OCI-LY1 (cell line): ENCODE measurements at regions not wholly inside any gene's neighbourhood (a gene's known extent, or its start where the extent isn't known, plus 50 kb on each side); places are given as distances from the start of the nearest gene placed in this dataset.

Source experiments
- EZH2 ChIP-seq: fragments of 200-600 bp; sonication (generic), shearing (Covaris generic); IDR thresholded peaks from 2 replicates; pipeline ENCODE4 v1.8.0; 2017; ENCODE audit warnings: borderline replicate concordance, mixed run types, mild to moderate bottlenecking, antibody characterized with exemption, low read length, moderate library complexity, mixed read lengths
- TF ChIP-seq, protein P1 (sequence below): fragments of 200-600 bp; sonication (generic), shearing (Covaris generic); IDR thresholded peaks from 2 replicates; pipeline ENCODE4 v1.5.1; 2017; ENCODE audit warnings: mild to moderate bottlenecking, antibody characterized with exemption, low read length, moderate library complexity, mixed read lengths

DNA sequence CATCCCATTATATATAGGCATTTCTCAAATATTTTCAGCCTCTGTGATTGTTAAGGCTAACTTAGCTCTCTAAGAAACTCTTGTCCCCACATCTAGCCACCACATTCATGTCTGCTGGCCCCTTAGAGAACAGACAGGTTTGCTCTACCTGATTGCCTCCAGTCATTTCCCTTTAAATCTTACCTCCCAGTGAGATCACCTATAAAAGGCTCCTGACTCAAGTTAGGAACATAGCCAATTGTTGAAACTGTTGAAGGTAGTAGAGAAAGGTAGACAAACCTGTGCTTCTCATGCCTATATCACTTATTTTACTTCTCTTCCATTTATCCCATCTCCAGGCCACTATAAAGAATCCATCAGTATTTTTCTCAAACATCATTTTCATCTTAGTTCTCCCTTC, 771.4 kb downstream of the DIAPH3 start:
- TF ChIP-seq, protein P1, sequence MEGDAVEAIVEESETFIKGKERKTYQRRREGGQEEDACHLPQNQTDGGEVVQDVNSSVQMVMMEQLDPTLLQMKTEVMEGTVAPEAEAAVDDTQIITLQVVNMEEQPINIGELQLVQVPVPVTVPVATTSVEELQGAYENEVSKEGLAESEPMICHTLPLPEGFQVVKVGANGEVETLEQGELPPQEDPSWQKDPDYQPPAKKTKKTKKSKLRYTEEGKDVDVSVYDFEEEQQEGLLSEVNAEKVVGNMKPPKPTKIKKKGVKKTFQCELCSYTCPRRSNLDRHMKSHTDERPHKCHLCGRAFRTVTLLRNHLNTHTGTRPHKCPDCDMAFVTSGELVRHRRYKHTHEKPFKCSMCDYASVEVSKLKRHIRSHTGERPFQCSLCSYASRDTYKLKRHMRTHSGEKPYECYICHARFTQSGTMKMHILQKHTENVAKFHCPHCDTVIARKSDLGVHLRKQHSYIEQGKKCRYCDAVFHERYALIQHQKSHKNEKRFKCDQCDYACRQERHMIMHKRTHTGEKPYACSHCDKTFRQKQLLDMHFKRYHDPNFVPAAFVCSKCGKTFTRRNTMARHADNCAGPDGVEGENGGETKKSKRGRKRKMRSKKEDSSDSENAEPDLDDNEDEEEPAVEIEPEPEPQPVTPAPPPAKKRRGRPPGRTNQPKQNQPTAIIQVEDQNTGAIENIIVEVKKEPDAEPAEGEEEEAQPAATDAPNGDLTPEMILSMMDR, result no peak
- no peak for TF ChIP-seq EZH2
